MM.1S (cell line): ENCODE measurements at regions not wholly inside any gene's neighbourhood (a gene's known extent, or its start where the extent isn't known, plus 50 kb on each side); places are given as distances from the start of the nearest gene placed in this dataset.

Experiments used
- DNase-seq: peaks from one replicate; pipeline ENCODE4 v3.0.0-alpha.2; 2015
- H2AFZ ChIP-seq: fragments of 300-600 bp; sonication (generic); 2 replicates; pipeline ENCODE4 v1.6.0; 2016; ENCODE audit warnings: antibody characterized with exemption, low read length
- H3F3A ChIP-seq: fragments of 300-600 bp; sonication (generic); 2 replicates; pipeline ENCODE4 v1.6.1; 2016; ENCODE audit warnings: mild to moderate bottlenecking, antibody characterized with exemption, low read length, moderate library complexity, mixed read lengths; ENCODE audit not compliant: insufficient read depth
- H3K27ac ChIP-seq: fragments of 300-600 bp; sonication (generic); 2 replicates; pipeline ENCODE4 v1.5.1; 2016; ENCODE audit warnings: mild to moderate bottlenecking, low read length
- H3K27me3 ChIP-seq: fragments of 300-600 bp; sonication (generic); replicated peaks from 2 replicates; pipeline ENCODE4 v1.6.0; 2016; ENCODE audit warnings: low read length; ENCODE audit not compliant: insufficient read depth
- H3K36me3 ChIP-seq: fragments of 300-600 bp; sonication (generic); replicated peaks from 2 replicates; pipeline ENCODE4 v1.6.1; 2016; ENCODE audit warnings: mild to moderate bottlenecking, low read length, mixed read lengths; ENCODE audit not compliant: insufficient read depth
- H3K4me1 ChIP-seq: fragments of 300-600 bp; sonication (generic); 2 replicates; pipeline ENCODE4 v1.6.1; 2016; ENCODE audit warnings: low read length, mixed read lengths
- H3K4me2 ChIP-seq: fragments of 300-600 bp; sonication (generic); 2 replicates; pipeline ENCODE4 v1.6.0; 2016; ENCODE audit warnings: low read depth, low read length
- H3K4me3 ChIP-seq: fragments of 300-600 bp; sonication (generic); 2 replicates; pipeline ENCODE4 v1.5.1; 2016; ENCODE audit warnings: low read length, mixed read lengths
- H3K79me2 ChIP-seq: fragments of 300-600 bp; sonication (generic); 2 replicates; pipeline ENCODE4 v1.6.1; 2016; ENCODE audit warnings: mixed run types, low read length, mixed read lengths
- H3K9ac ChIP-seq: fragments of 300-600 bp; sonication (generic); 2 replicates; pipeline ENCODE4 v1.6.1; 2016; ENCODE audit warnings: low read length, mixed read lengths
- H3K9me2 ChIP-seq: fragments of 300-600 bp; sonication (generic); replicated peaks from 2 replicates; pipeline ENCODE4 v1.6.1; 2016; ENCODE audit warnings: mild to moderate bottlenecking, low read length, mixed read lengths; ENCODE audit not compliant: insufficient read depth
- H3K9me3 ChIP-seq: fragments of 300-600 bp; sonication (generic); replicated peaks from 2 replicates; pipeline ENCODE4 v1.6.1; 2016; ENCODE audit warnings: mild to moderate bottlenecking, low read length, mixed read lengths; ENCODE audit not compliant: insufficient read depth
- H4K20me1 ChIP-seq: fragments of 300-600 bp; sonication (generic); 2 replicates; pipeline ENCODE4 v1.6.1; 2016; ENCODE audit warnings: mild to moderate bottlenecking, low read length, moderate library complexity, mixed read lengths; ENCODE audit not compliant: insufficient read depth
- CTCF ChIP-seq: fragments of 300-600 bp; sonication (generic); IDR thresholded peaks from 2 replicates; pipeline ENCODE4 v1.5.1; 2016; ENCODE audit warnings: antibody characterized with exemption, low read length, mixed read lengths
- EZH2 ChIP-seq: fragments of 300-600 bp; sonication (generic); optimal IDR thresholded peaks from 2 replicates; pipeline ENCODE3; 2017; ENCODE audit warnings: low read depth, mild to moderate bottlenecking, antibody characterized with exemption, low read length, mixed read lengths
- EZH2phosphoT487 ChIP-seq: fragments of 300-600 bp; sonication (generic); IDR thresholded peaks from 2 replicates; pipeline ENCODE4 v1.6.1; 2018; ENCODE audit warnings: antibody characterized with exemption, low read length

GRCh38 chr4:177128306-177128705 lies 181.4 kb upstream of the NEIL3 start:
- H4K20me1 ChIP-seq: no peaks in the 10 kb centered on the region
- H3K4me1 ChIP-seq: no peaks in the 10 kb centered on the region
- TF ChIP-seq EZH2 (no peak), CTCF (no peak), EZH2phosphoT487 (no peak)
- no peaks in the 10 kb centered on the region for H3K27me3 ChIP-seq
- no peak overlapping the region for H3K4me2 ChIP-seq
- H3K9ac ChIP-seq: no peak overlapping the region
- no peaks in the 10 kb centered on the region for H3K9me2 ChIP-seq
- H3F3A ChIP-seq: no peaks in the 10 kb centered on the region
- DNase-seq: no peak
- no peaks in the 10 kb centered on the region; the same call in 1 of the 2 replicates for H3K9me3 ChIP-seq
- H2AFZ ChIP-seq: no peak overlapping the region
- H3K4me3 ChIP-seq: no peak overlapping the region
- H3K27ac ChIP-seq: no peak overlapping the region
- H3K79me2 ChIP-seq: no peaks in the 10 kb centered on the region
- H3K36me3 ChIP-seq: no peaks in the 10 kb centered on the region

GRCh38 chr4:177131736-177132135 lies 177.9 kb upstream of the NEIL3 start:
- H3K9me2 ChIP-seq: no peaks in the 10 kb centered on the region
- no peaks in the 10 kb centered on the region for H3K79me2 ChIP-seq
- no peaks in the 10 kb centered on the region for H3K4me1 ChIP-seq
- H3K4me3 ChIP-seq: no peak overlapping the region
- H3K4me2 ChIP-seq: no peak overlapping the region
- H4K20me1 ChIP-seq: no peaks in the 10 kb centered on the region
- H3K9ac ChIP-seq: no peak overlapping the region
- no peaks in the 10 kb centered on the region for H3K36me3 ChIP-seq
- H3K9me3 ChIP-seq: no peaks in the 10 kb centered on the region; the same call in 1 of the 2 replicates
- H3K27ac ChIP-seq: no peak overlapping the region
- H3F3A ChIP-seq: no peaks in the 10 kb centered on the region
- no peaks in the 10 kb centered on the region for H3K27me3 ChIP-seq
- DNase-seq: no peak
- TF ChIP-seq CTCF: no peak
- no peak for TF ChIP-seq EZH2phosphoT487
- TF ChIP-seq EZH2: no peak
- H2AFZ ChIP-seq: no peak overlapping the region

GRCh38 chr4:177147668-177148067 lies 162.0 kb upstream of the NEIL3 start:
- no peaks in the 10 kb centered on the region for H3K4me1 ChIP-seq
- H3K9me2 ChIP-seq: no peaks in the 10 kb centered on the region
- H3F3A ChIP-seq: no peaks in the 10 kb centered on the region
- no peaks in the 10 kb centered on the region for H3K27me3 ChIP-seq
- H3K27ac ChIP-seq: no peak overlapping the region
- H3K4me3 ChIP-seq: no peak overlapping the region
- no peak overlapping the region for H2AFZ ChIP-seq
- no peak overlapping the region for H3K4me2 ChIP-seq
- TF ChIP-seq EZH2phosphoT487 (no peak), CTCF (no peak), EZH2 (no peak)
- no peak for DNase-seq
- H4K20me1 ChIP-seq: no peaks in the 10 kb centered on the region
- no peaks in the 10 kb centered on the region for H3K9me3 ChIP-seq
- no peaks in the 10 kb centered on the region for H3K36me3 ChIP-seq
- H3K79me2 ChIP-seq: no peaks in the 10 kb centered on the region
- no peak overlapping the region for H3K9ac ChIP-seq
